Activated T-helper 17 cell treated with anti-CD3 and anti-CD28 coated beads, Interleukin-2, amount 50 U/mL, for 72 hours (primary cell): ENCODE measurements at regions not wholly inside any gene's neighbourhood (a gene's known extent, or its start where the extent isn't known, plus 50 kb on each side); places are given as distances from the start of the nearest gene placed in this dataset.

ENCODE experiments used
- ATAC-seq: fragments of 150-1000 bp; cut with Tn5 transposase; replicated peaks from 2 replicates; pipeline ENCODE4 v1.10.0; 2021; ENCODE audit warnings: mild to moderate bottlenecking, moderate library complexity
- H3K27ac Mint-ChIP-seq: one replicate; pipeline ENCODE4 v1.8.0; 2022; ENCODE audit warnings: mixed read lengths
- H3K27me3 Mint-ChIP-seq: one replicate; pipeline ENCODE4 v1.8.0; 2022; ENCODE audit warnings: mixed read lengths
- H3K36me3 Mint-ChIP-seq: one replicate; pipeline ENCODE4 v1.8.0; 2022; ENCODE audit warnings: low read depth, mild to moderate bottlenecking, mixed read lengths
- H3K4me1 Mint-ChIP-seq: one replicate; pipeline ENCODE4 v1.8.0; 2022; ENCODE audit warnings: mixed read lengths
- H3K4me3 Mint-ChIP-seq: one replicate; pipeline ENCODE4 v1.8.0; 2022; ENCODE audit warnings: mild to moderate bottlenecking, mixed read lengths
- H3K9me3 Mint-ChIP-seq: one replicate; pipeline ENCODE4 v1.8.0; 2022; ENCODE audit warnings: mixed read lengths

- ATAC-seq = no peak
- peaks cover 30% of the 10 kb centered on the region for H3K4me1 Mint-ChIP-seq
- no peak overlapping the region for H3K4me3 Mint-ChIP-seq
- H3K9me3 Mint-ChIP-seq = no peaks in the 10 kb centered on the region
- no peak overlapping the region for H3K27ac Mint-ChIP-seq
- H3K27me3 Mint-ChIP-seq = no peaks in the 10 kb centered on the region
- H3K36me3 Mint-ChIP-seq = no peaks in the 10 kb centered on the region
These were observed 250.9 kb downstream of the TOMM20 start for GRCh38 chr1:234877761-234878160.

- H3K27ac Mint-ChIP-seq = peak overlapping the region; percentile 65
- H3K27me3 Mint-ChIP-seq = no peaks in the 10 kb centered on the region
- no peaks in the 10 kb centered on the region for H3K36me3 Mint-ChIP-seq
- peaks cover 19% of the 10 kb centered on the region for H3K4me1 Mint-ChIP-seq
- ATAC-seq = peak; percentile 78
- H3K9me3 Mint-ChIP-seq = no peaks in the 10 kb centered on the region
- H3K4me3 Mint-ChIP-seq = peak overlapping the region; percentile 6
These were observed 252.4 kb downstream of the TOMM20 start for GRCh38 chr1:234875953-234876855.

GRCh38 chr1:234875328-234875952 lies 253.2 kb downstream of the TOMM20 start:
- no peaks in the 10 kb centered on the region for H3K36me3 Mint-ChIP-seq
- no peak overlapping the region for H3K4me3 Mint-ChIP-seq
- peaks cover 19% of the 10 kb centered on the region for H3K4me1 Mint-ChIP-seq
- peak overlapping the region; percentile 9 for H3K27ac Mint-ChIP-seq
- H3K9me3 Mint-ChIP-seq = no peaks in the 10 kb centered on the region
- ATAC-seq = no peak
- H3K27me3 Mint-ChIP-seq = no peaks in the 10 kb centered on the region

GRCh38 chr1:234874291-234875288 lies 254.0 kb downstream of the TOMM20 start:
- peak overlapping the region; percentile 9 for H3K27ac Mint-ChIP-seq
- H3K4me3 Mint-ChIP-seq = no peak overlapping the region
- no peaks in the 10 kb centered on the region for H3K27me3 Mint-ChIP-seq
- no peak for ATAC-seq
- H3K4me1 Mint-ChIP-seq = peaks cover 18% of the 10 kb centered on the region
- H3K9me3 Mint-ChIP-seq = no peaks in the 10 kb centered on the region
- no peaks in the 10 kb centered on the region for H3K36me3 Mint-ChIP-seq

- Mint-ChIP-seq H3K4me3 (no peak overlapping the region), H3K27ac (no peak overlapping the region)
- peak; percentile 52 for ATAC-seq
These were observed 256.8 kb downstream of the TOMM20 start for GRCh38 chr1:234871710-234872271.

GRCh38 chr1:234871039-234871709 lies 257.5 kb downstream of the TOMM20 start:
- H3K4me1 Mint-ChIP-seq = peaks cover 24% of the 10 kb centered on the region
- H3K9me3 Mint-ChIP-seq = no peaks in the 10 kb centered on the region
- H3K36me3 Mint-ChIP-seq = no peaks in the 10 kb centered on the region
- no peak overlapping the region for H3K4me3 Mint-ChIP-seq
- no peaks in the 10 kb centered on the region for H3K27me3 Mint-ChIP-seq
- no peak overlapping the region for H3K27ac Mint-ChIP-seq
- ATAC-seq = no peak

More at GRCh38 chr1:234871710-234872271, 256.8 kb downstream of the TOMM20 start:
- H3K4me1 Mint-ChIP-seq = peaks cover 23% of the 10 kb centered on the region
- no peaks in the 10 kb centered on the region for H3K9me3 Mint-ChIP-seq
- no peaks in the 10 kb centered on the region for H3K36me3 Mint-ChIP-seq
- H3K27me3 Mint-ChIP-seq = no peaks in the 10 kb centered on the region

GRCh38 chr1:234870020-234870981 lies 258.3 kb downstream of the TOMM20 start:
- H3K27ac Mint-ChIP-seq = no peak overlapping the region
- H3K27me3 Mint-ChIP-seq = no peaks in the 10 kb centered on the region
- H3K9me3 Mint-ChIP-seq = peaks cover 6% of the 10 kb centered on the region
- H3K36me3 Mint-ChIP-seq = no peaks in the 10 kb centered on the region
- H3K4me3 Mint-ChIP-seq = no peak overlapping the region
- H3K4me1 Mint-ChIP-seq = peaks cover 19% of the 10 kb centered on the region
- ATAC-seq = no peak

GRCh38 chr1:234869182-234870019 lies 259.2 kb downstream of the TOMM20 start:
- ATAC-seq = no peak
- Mint-ChIP-seq H3K4me3 (no peak overlapping the region), H3K27me3 (no peaks in the 10 kb centered on the region), H3K9me3 (peaks cover 6% of the 10 kb centered on the region), H3K27ac (no peak overlapping the region), H3K4me1 (peaks cover 16% of the 10 kb centered on the region), H3K36me3 (no peaks in the 10 kb centered on the region)

- H3K4me3 Mint-ChIP-seq = no peak overlapping the region
- H3K27ac Mint-ChIP-seq = no peak overlapping the region
- no peaks in the 10 kb centered on the region for H3K27me3 Mint-ChIP-seq
- no peaks in the 10 kb centered on the region for H3K36me3 Mint-ChIP-seq
- peaks cover 16% of the 10 kb centered on the region for H3K4me1 Mint-ChIP-seq
- peaks cover 6% of the 10 kb centered on the region for H3K9me3 Mint-ChIP-seq
- no peak for ATAC-seq
These were observed 258.5 kb upstream of the IRF2BP2 start for GRCh38 chr1:234868296-234869147.

- H3K27ac Mint-ChIP-seq = peak overlapping the region; percentile 44
- H3K4me3 Mint-ChIP-seq = peak overlapping the region; percentile 19
- no peaks in the 10 kb centered on the region for H3K27me3 Mint-ChIP-seq
- H3K36me3 Mint-ChIP-seq = no peaks in the 10 kb centered on the region
- H3K9me3 Mint-ChIP-seq = peaks cover 6% of the 10 kb centered on the region
- peak; percentile 84 for ATAC-seq
- peaks cover 16% of the 10 kb centered on the region for H3K4me1 Mint-ChIP-seq
These were observed 256.3 kb upstream of the IRF2BP2 start for GRCh38 chr1:234866007-234866866.
